Spleen (tissue), 7 donors: ENCODE measurements at regions not wholly inside any gene's neighbourhood (a gene's known extent, or its start where the extent isn't known, plus 50 kb on each side); places are given as distances from the start of the nearest gene placed in this dataset.
"Not testable (repeated sequence)": the region's sequence is repeated elsewhere in the genome, so short reads cannot be mapped to it uniquely, and the experiment has no call there.

Source experiments
- CTCF ChIP-seq, 11 experiments: fragments of 200-600 bp in 7 of 11; fragments of 450-650 bp in 4 of 11; sonication (generic) in 4 of 11; IDR thresholded peaks in 8 of 11; conservative IDR thresholded peaks in 3 of 11; 1 replicate in 7 of 11; 2 replicates in 4 of 11; pipeline versions ENCODE4 v1.4.0 to v1.8.0; 2016 to 2021; ENCODE audit warnings: antibody characterized with exemption in 11 of 11, inconsistent platforms in 4 of 11, mild to moderate bottlenecking in 1 of 11
- POLR2A ChIP-seq, 3 donors: fragments of 450-650 bp; IDR thresholded peaks; one replicate each; pipeline ENCODE4 v1.5.1; 2017; ENCODE audit warnings: antibody characterized with exemption in 3 of 3, mild to moderate bottlenecking in 1 of 3
- POLR2AphosphoS5 ChIP-seq, 3 donors: sonication (generic); formaldehyde crosslinking; IDR thresholded peaks; one replicate each; pipeline ENCODE4 v1.5.1; 2017; ENCODE audit warnings: antibody characterized with exemption in 3 of 3
- donor health status: DM: no; HTN: no; CAD: no; lungs with moderate emphysema.
- donor health status: DM: no; HTN: no; CAD: no.
- donor health status: DM: no; HTN: no; CAD: no.

- not testable (repeated sequence) for TF ChIP-seq POLR2AphosphoS5 (IDR thresholded peaks at IDR 0.05); CTCF (IDR thresholded peaks at IDR 0.05 in 8 of 11, conservative IDR thresholded peaks at IDR 0.05 in 3 of 11); POLR2A (IDR thresholded peaks at IDR 0.05)
Measured at GRCh38 chr9:22980429-22980828, 533.8 kb downstream of the DMRTA1 start.
